GM23338 (cell line): ENCODE measurements at regions not wholly inside any gene's neighbourhood (a gene's known extent, or its start where the extent isn't known, plus 50 kb on each side); places are given as distances from the start of the nearest gene placed in this dataset.

Experiments used
- ATAC-seq: fragments of 200-7000 bp; cut with Tn5 transposase; 3 replicates; pipeline ENCODE4 v1.9.1; 2020
- DNase-seq: peaks from one replicate; pipeline ENCODE4 v3.0.0-alpha.2; 2015; ENCODE audit warnings: low spot score
- H2AFZ ChIP-seq: fragments of 200-600 bp; sonication (generic); 2 replicates; pipeline ENCODE4 v1.8.0; 2016; ENCODE audit warnings: antibody characterized with exemption, mild to moderate bottlenecking, moderate library complexity
- H3F3A ChIP-seq: fragments of 200-600 bp; sonication (generic); replicated peaks from 2 replicates; pipeline ENCODE4 v1.8.0; 2017; ENCODE audit warnings: antibody characterized with exemption, mixed run types, low read depth
- H3K27ac ChIP-seq: fragments of 200-600 bp; sonication (generic); 2 replicates; pipeline ENCODE4 v1.6.1; 2016; ENCODE audit warnings: low read depth
- H3K27me3 ChIP-seq: fragments of 200-600 bp; sonication (generic); 2 replicates; pipeline ENCODE4 v1.8.0; 2016; ENCODE audit warnings: mild to moderate bottlenecking, mixed run types, moderate library complexity; ENCODE audit not compliant: insufficient read depth
- H3K36me3 ChIP-seq: fragments of 200-600 bp; sonication (generic); 2 replicates; pipeline ENCODE4 v1.8.0; 2016; ENCODE audit warnings: mild to moderate bottlenecking; ENCODE audit not compliant: insufficient read depth
- H3K4me1 ChIP-seq: fragments of 200-600 bp; sonication (generic); 2 replicates; pipeline ENCODE4 v1.8.0; 2016; ENCODE audit warnings: mild to moderate bottlenecking, moderate library complexity; ENCODE audit not compliant: insufficient read depth
- H3K4me2 ChIP-seq: fragments of 200-600 bp; sonication (generic); 2 replicates; pipeline ENCODE4 v1.7.1; 2017; ENCODE audit warnings: mixed run types
- H3K4me3 ChIP-seq: fragments of 200-600 bp; sonication (generic); 2 replicates; pipeline ENCODE4 v1.6.1; 2016; ENCODE audit warnings: mixed run types
- H3K79me2 ChIP-seq: fragments of 200-600 bp; sonication (generic); replicated peaks from 2 replicates; pipeline ENCODE4 v1.8.0; 2017; ENCODE audit warnings: mild to moderate bottlenecking; ENCODE audit not compliant: insufficient read depth
- H3K9me2 ChIP-seq: fragments of 200-600 bp; sonication (generic); 2 replicates; pipeline ENCODE4 v1.8.0; 2017; ENCODE audit not compliant: insufficient read depth
- H4K20me1 ChIP-seq: fragments of 200-600 bp; sonication (generic); replicated peaks from 2 replicates; pipeline ENCODE4 v1.8.0; 2017; ENCODE audit warnings: mild to moderate bottlenecking; ENCODE audit not compliant: insufficient read depth
- H3K27ac Mint-ChIP-seq: 2 replicates; pipeline ENCODE4 v1.8.0; 2020; ENCODE audit warnings: inconsistent platforms, mild to moderate bottlenecking, moderate library complexity, mixed read lengths
- H3K27me3 Mint-ChIP-seq: 3 replicates; pipeline ENCODE4 v1.8.0; 2022; ENCODE audit warnings: low read depth, mild to moderate bottlenecking, moderate library complexity, mixed read lengths, inconsistent platforms; ENCODE audit not compliant: insufficient read depth, poor library complexity
- H3K36me3 Mint-ChIP-seq: 3 replicates; pipeline ENCODE4 v1.8.0; 2021; ENCODE audit warnings: low read depth, mild to moderate bottlenecking, inconsistent platforms, moderate library complexity, mixed read lengths
- H3K4me1 Mint-ChIP-seq: 3 replicates; pipeline ENCODE4 v1.8.0; 2020; ENCODE audit warnings: mild to moderate bottlenecking, inconsistent platforms, mixed read lengths
- H3K4me3 Mint-ChIP-seq: 3 replicates; pipeline ENCODE4 v1.8.0; 2021; ENCODE audit warnings: moderate library complexity, mild to moderate bottlenecking, inconsistent platforms, mixed read lengths
- H3K9me3 Mint-ChIP-seq: 3 replicates; pipeline ENCODE4 v1.8.0; 2020; ENCODE audit warnings: moderate library complexity, mild to moderate bottlenecking, inconsistent platforms, mixed read lengths
- CREB1 ChIP-seq: fragments of 250-450 bp; sonication (Bioruptor Pico); IDR thresholded peaks from 2 replicates; pipeline ENCODE4 v1.5.0; 2020; ENCODE audit warnings: low read depth, mild to moderate bottlenecking, moderate library complexity
- EZH2 ChIP-seq: fragments of 200-600 bp; sonication (generic); IDR thresholded peaks from one replicate; pipeline ENCODE4 v1.8.0; 2017; ENCODE audit warnings: antibody characterized with exemption, mild to moderate bottlenecking, low read depth; ENCODE audit not compliant: unreplicated experiment
- EZH2phosphoT487 ChIP-seq: fragments of 200-600 bp; sonication (generic); IDR thresholded peaks from one replicate; pipeline ENCODE4 v1.8.1; 2018; ENCODE audit warnings: antibody characterized with exemption; ENCODE audit not compliant: unreplicated experiment
- JUNB ChIP-seq: IDR thresholded peaks from one replicate; pipeline ENCODE4 v1.6.1; 2016; ENCODE audit warnings: antibody characterized with exemption; ENCODE audit not compliant: unreplicated experiment
- NANOG ChIP-seq: IDR thresholded peaks from 2 replicates; pipeline ENCODE4 v1.6.1; 2016; ENCODE audit warnings: antibody characterized with exemption, borderline replicate concordance
- POLR2AphosphoS5 ChIP-seq: IDR thresholded peaks from 2 replicates; pipeline ENCODE4 v1.6.1; 2016; ENCODE audit warnings: antibody characterized with exemption, low read depth
- STAT1 ChIP-seq: IDR thresholded peaks from one replicate; pipeline ENCODE4 v1.6.1; 2016; ENCODE audit warnings: antibody characterized with exemption; ENCODE audit not compliant: unreplicated experiment
- ZNF114 ChIP-seq: fragments of 250-450 bp; sonication (Bioruptor Pico); IDR thresholded peaks from 2 replicates; pipeline ENCODE4 v1.5.0; 2020; ENCODE audit warnings: mild to moderate bottlenecking, moderate library complexity
- ZNF331 ChIP-seq: fragments of 250-450 bp; sonication (Bioruptor Pico); IDR thresholded peaks from 2 replicates; pipeline ENCODE4 v1.5.0; 2020; ENCODE audit warnings: low read depth, mild to moderate bottlenecking, moderate library complexity
- TF ChIP-seq, protein P1 (sequence below), 2 experiments: fragments of 200-600 bp in 1 of 2; sonication (generic) in 1 of 2; conservative IDR thresholded peaks; 2 replicates each; pipeline versions ENCODE4 v1.5.1 to v1.6.1; 2016 to 2017; ENCODE audit warnings: antibody characterized with exemption in 2 of 2, low read depth in 2 of 2, mild to moderate bottlenecking in 2 of 2, moderate library complexity in 1 of 2
- TF ChIP-seq, protein P2 (sequence below): fragments of 250-450 bp; sonication (Bioruptor Pico); IDR thresholded peaks from 2 replicates; pipeline ENCODE4 v1.5.0; 2020; ENCODE audit warnings: mild to moderate bottlenecking, moderate library complexity
- TF ChIP-seq, protein P3 (sequence below): IDR thresholded peaks from one replicate; pipeline ENCODE4 v1.6.1; 2018; ENCODE audit warnings: antibody characterized with exemption; ENCODE audit not compliant: unreplicated experiment
- TF ChIP-seq, protein P4 (sequence below): IDR thresholded peaks from 2 replicates; pipeline ENCODE4 v1.6.1; 2016; ENCODE audit warnings: antibody characterized with exemption

DNA sequence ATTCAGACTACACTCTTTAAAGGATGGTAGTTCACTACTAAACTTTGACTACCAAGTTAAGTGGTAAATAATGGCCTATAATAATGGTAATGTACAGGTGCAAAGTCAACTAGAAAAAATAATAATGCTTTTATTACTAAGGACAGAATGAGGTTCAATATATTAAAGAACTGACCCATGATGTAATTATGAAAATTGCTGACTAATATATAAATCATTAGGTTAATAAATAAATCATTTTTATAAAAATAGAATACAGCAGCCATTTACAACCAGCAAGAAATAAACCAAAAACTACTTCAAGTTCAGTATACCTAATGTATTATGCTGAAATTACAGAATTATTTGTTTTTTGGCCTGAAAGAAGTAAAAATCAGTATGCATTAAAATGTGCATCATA is 577.2 kb downstream of the PPARGC1A start:
- TF ChIP-seq JUNB (no peak), ZNF114 (no peak), EZH2 (no peak), POLR2AphosphoS5 (no peak), CREB1 (CRISPR knock-in tag) (no peak), ZNF331 (CRISPR knock-in tag) (no peak), EZH2phosphoT487 (no peak), NANOG (no peak), STAT1 (no peak)
- TF ChIP-seq, protein P1, sequence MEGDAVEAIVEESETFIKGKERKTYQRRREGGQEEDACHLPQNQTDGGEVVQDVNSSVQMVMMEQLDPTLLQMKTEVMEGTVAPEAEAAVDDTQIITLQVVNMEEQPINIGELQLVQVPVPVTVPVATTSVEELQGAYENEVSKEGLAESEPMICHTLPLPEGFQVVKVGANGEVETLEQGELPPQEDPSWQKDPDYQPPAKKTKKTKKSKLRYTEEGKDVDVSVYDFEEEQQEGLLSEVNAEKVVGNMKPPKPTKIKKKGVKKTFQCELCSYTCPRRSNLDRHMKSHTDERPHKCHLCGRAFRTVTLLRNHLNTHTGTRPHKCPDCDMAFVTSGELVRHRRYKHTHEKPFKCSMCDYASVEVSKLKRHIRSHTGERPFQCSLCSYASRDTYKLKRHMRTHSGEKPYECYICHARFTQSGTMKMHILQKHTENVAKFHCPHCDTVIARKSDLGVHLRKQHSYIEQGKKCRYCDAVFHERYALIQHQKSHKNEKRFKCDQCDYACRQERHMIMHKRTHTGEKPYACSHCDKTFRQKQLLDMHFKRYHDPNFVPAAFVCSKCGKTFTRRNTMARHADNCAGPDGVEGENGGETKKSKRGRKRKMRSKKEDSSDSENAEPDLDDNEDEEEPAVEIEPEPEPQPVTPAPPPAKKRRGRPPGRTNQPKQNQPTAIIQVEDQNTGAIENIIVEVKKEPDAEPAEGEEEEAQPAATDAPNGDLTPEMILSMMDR (conservative IDR thresholded peaks at IDR 0.05; ENCODE audit: low read depth in 2 of 2), result no peak
- TF ChIP-seq, protein P2, sequence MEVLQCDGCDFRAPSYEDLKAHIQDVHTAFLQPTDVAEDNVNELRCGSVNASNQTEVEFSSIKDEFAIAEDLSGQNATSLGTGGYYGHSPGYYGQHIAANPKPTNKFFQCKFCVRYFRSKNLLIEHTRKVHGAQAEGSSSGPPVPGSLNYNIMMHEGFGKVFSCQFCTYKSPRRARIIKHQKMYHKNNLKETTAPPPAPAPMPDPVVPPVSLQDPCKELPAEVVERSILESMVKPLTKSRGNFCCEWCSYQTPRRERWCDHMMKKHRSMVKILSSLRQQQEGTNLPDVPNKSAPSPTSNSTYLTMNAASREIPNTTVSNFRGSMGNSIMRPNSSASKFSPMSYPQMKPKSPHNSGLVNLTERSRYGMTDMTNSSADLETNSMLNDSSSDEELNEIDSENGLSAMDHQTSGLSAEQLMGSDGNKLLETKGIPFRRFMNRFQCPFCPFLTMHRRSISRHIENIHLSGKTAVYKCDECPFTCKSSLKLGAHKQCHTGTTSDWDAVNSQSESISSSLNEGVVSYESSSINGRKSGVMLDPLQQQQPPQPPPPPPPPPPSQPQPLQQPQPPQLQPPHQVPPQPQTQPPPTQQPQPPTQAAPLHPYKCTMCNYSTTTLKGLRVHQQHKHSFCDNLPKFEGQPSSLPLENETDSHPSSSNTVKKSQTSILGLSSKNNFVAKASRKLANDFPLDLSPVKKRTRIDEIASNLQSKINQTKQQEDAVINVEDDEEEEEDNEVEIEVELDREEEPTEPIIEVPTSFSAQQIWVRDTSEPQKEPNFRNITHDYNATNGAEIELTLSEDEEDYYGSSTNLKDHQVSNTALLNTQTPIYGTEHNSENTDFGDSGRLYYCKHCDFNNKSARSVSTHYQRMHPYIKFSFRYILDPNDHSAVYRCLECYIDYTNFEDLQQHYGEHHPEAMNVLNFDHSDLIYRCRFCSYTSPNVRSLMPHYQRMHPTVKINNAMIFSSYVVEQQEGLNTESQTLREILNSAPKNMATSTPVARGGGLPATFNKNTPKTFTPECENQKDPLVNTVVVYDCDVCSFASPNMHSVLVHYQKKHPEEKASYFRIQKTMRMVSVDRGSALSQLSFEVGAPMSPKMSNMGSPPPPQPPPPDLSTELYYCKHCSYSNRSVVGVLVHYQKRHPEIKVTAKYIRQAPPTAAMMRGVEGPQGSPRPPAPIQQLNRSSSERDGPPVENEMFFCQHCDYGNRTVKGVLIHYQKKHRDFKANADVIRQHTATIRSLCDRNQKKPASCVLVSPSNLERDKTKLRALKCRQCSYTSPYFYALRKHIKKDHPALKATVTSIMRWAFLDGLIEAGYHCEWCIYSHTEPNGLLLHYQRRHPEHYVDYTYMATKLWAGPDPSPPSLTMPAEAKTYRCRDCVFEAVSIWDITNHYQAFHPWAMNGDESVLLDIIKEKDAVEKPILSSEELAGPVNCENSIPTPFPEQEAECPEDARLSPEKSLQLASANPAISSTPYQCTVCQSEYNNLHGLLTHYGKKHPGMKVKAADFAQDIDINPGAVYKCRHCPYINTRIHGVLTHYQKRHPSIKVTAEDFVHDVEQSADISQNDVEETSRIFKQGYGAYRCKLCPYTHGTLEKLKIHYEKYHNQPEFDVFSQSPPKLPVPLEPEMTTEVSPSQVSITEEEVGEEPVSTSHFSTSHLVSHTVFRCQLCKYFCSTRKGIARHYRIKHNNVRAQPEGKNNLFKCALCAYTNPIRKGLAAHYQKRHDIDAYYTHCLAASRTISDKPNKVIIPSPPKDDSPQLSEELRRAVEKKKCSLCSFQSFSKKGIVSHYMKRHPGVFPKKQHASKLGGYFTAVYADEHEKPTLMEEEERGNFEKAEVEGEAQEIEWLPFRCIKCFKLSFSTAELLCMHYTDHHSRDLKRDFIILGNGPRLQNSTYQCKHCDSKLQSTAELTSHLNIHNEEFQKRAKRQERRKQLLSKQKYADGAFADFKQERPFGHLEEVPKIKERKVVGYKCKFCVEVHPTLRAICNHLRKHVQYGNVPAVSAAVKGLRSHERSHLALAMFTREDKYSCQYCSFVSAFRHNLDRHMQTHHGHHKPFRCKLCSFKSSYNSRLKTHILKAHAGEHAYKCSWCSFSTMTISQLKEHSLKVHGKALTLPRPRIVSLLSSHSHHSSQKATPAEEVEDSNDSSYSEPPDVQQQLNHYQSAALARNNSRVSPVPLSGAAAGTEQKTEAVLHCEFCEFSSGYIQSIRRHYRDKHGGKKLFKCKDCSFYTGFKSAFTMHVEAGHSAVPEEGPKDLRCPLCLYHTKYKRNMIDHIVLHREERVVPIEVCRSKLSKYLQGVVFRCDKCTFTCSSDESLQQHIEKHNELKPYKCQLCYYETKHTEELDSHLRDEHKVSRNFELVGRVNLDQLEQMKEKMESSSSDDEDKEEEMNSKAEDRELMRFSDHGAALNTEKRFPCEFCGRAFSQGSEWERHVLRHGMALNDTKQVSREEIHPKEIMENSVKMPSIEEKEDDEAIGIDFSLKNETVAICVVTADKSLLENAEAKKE, result no peak
- TF ChIP-seq, protein P3, sequence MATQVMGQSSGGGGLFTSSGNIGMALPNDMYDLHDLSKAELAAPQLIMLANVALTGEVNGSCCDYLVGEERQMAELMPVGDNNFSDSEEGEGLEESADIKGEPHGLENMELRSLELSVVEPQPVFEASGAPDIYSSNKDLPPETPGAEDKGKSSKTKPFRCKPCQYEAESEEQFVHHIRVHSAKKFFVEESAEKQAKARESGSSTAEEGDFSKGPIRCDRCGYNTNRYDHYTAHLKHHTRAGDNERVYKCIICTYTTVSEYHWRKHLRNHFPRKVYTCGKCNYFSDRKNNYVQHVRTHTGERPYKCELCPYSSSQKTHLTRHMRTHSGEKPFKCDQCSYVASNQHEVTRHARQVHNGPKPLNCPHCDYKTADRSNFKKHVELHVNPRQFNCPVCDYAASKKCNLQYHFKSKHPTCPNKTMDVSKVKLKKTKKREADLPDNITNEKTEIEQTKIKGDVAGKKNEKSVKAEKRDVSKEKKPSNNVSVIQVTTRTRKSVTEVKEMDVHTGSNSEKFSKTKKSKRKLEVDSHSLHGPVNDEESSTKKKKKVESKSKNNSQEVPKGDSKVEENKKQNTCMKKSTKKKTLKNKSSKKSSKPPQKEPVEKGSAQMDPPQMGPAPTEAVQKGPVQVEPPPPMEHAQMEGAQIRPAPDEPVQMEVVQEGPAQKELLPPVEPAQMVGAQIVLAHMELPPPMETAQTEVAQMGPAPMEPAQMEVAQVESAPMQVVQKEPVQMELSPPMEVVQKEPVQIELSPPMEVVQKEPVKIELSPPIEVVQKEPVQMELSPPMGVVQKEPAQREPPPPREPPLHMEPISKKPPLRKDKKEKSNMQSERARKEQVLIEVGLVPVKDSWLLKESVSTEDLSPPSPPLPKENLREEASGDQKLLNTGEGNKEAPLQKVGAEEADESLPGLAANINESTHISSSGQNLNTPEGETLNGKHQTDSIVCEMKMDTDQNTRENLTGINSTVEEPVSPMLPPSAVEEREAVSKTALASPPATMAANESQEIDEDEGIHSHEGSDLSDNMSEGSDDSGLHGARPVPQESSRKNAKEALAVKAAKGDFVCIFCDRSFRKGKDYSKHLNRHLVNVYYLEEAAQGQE, result no peak
- TF ChIP-seq, protein P4, sequence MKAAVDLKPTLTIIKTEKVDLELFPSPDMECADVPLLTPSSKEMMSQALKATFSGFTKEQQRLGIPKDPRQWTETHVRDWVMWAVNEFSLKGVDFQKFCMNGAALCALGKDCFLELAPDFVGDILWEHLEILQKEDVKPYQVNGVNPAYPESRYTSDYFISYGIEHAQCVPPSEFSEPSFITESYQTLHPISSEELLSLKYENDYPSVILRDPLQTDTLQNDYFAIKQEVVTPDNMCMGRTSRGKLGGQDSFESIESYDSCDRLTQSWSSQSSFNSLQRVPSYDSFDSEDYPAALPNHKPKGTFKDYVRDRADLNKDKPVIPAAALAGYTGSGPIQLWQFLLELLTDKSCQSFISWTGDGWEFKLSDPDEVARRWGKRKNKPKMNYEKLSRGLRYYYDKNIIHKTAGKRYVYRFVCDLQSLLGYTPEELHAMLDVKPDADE, result no peak
- DNase-seq (no peak), ATAC-seq (no peak)
- Mint-ChIP-seq H3K4me1 (peaks cover 4% of the 10 kb centered on the region; the same call in 1 of the 3 replicates), H3K27ac (no peak overlapping the region), H3K4me3 (no peak overlapping the region), H3K36me3 (no peaks in the 10 kb centered on the region), H3K9me3 (no peaks in the 10 kb centered on the region), H3K27me3 (no peaks in the 10 kb centered on the region)
- Histone ChIP-seq H4K20me1 (no peaks in the 10 kb centered on the region), H3K79me2 (no peaks in the 10 kb centered on the region), H3K9me2 (no peaks in the 10 kb centered on the region), H3K27me3 (no peaks in the 10 kb centered on the region), H3K4me1 (no peaks in the 10 kb centered on the region), H3K36me3 (no peaks in the 10 kb centered on the region), H2AFZ (no peak overlapping the region), H3K27ac (no peak overlapping the region), H3K4me3 (no peak overlapping the region), H3K4me2 (no peak overlapping the region), H3F3A (no peaks in the 10 kb centered on the region)
